DMS 273 (cell line): ENCODE measurements at regions not wholly inside any gene's neighbourhood (a gene's known extent, or its start where the extent isn't known, plus 50 kb on each side); places are given as distances from the start of the nearest gene placed in this dataset.
"Not testable (repeated sequence)": the region's sequence is repeated elsewhere in the genome, so short reads cannot be mapped to it uniquely, and the experiment has no call there.

Experiments
- DNase-seq: peaks from one replicate; lab custom pipeline; 2025; ENCODE audit not compliant: unreplicated experiment; lab: John Stamatoyannopoulos, UW

GRCh38 chr14:43123544-43123943 is 1383.5 kb downstream of the FSCB start:
- no peak for DNase-seq

- DNase-seq: no peak
Measured at GRCh38 chr14:43119672-43120071, 1387.4 kb downstream of the FSCB start.

- DNase-seq: no peak
Measured at GRCh38 chr14:43116341-43116740, 1390.7 kb downstream of the FSCB start.

- DNase-seq: no peak
Measured at GRCh38 chr14:43105305-43105704, 1401.8 kb downstream of the FSCB start.

GRCh38 chr14:43090380-43090779 is 1416.7 kb downstream of the FSCB start:
- DNase-seq: no peak

GRCh38 chr14:43087666-43088065 is 1419.4 kb downstream of the FSCB start:
- DNase-seq: no peak

GRCh38 chr14:43085819-43086218 is 1421.3 kb downstream of the FSCB start:
- no peak for DNase-seq

GRCh38 chr14:43067372-43067771 is 1439.7 kb downstream of the FSCB start:
- not testable (repeated sequence) for DNase-seq

GRCh38 chr14:43056106-43056505 is 1449.4 kb downstream of the LRFN5 start:
- DNase-seq: no peak

- no peak for DNase-seq
Measured at GRCh38 chr14:43052897-43053296, 1446.2 kb downstream of the LRFN5 start.

GRCh38 chr14:43043850-43044249 is 1437.2 kb downstream of the LRFN5 start:
- no peak for DNase-seq

- no peak for DNase-seq
Measured at GRCh38 chr14:43042408-43042807, 1435.7 kb downstream of the LRFN5 start.

- DNase-seq: no peak
Measured at GRCh38 chr14:43041976-43042375, 1435.3 kb downstream of the LRFN5 start.

GRCh38 chr14:43041207-43041606 is 1434.5 kb downstream of the LRFN5 start:
- no peak for DNase-seq

- DNase-seq: no peak
Measured at GRCh38 chr14:43039881-43040280, 1433.2 kb downstream of the LRFN5 start.

GRCh38 chr14:43031598-43031997 is 1424.9 kb downstream of the LRFN5 start:
- no peak for DNase-seq

- DNase-seq: no peak
Measured at GRCh38 chr14:43022094-43022800, 1415.6 kb downstream of the LRFN5 start.

GRCh38 chr14:43019826-43020225 is 1413.2 kb downstream of the LRFN5 start:
- no peak for DNase-seq

GRCh38 chr14:43014338-43014737 is 1407.7 kb downstream of the LRFN5 start:
- DNase-seq: no peak

- no peak for DNase-seq
Measured at GRCh38 chr14:43012817-43013216, 1406.1 kb downstream of the LRFN5 start.

GRCh38 chr14:43005807-43006206 is 1399.1 kb downstream of the LRFN5 start:
- DNase-seq: peak; percentile 25

- peak; percentile 49 for DNase-seq
Measured at GRCh38 chr14:43003845-43004244, 1397.2 kb downstream of the LRFN5 start.

- DNase-seq: no peak
Measured at GRCh38 chr14:43001731-43002130, 1395.1 kb downstream of the LRFN5 start.
